ENCODE measurements at regions not wholly inside any gene's neighbourhood (a gene's known extent, or its start where the extent isn't known, plus 50 kb on each side); places are given as distances from the start of the nearest gene placed in this dataset.

GRCh38 chr10:21032587-21033319, 135.6 kb upstream of the NEBL start:
- in situ Hi-C loops (cut with HindIII; ENCODE audit: low sequenced_read_pairs) = no loop called here
- TF ChIP-seq CTCF (IDR thresholded peaks at IDR 0.05; ENCODE audit: low read depth, low read length, missing control alignments) = no peak
- no peak for DNase-seq (ENCODE audit: low read depth)
- H3K4me3 ChIP-seq (ENCODE audit: low read depth, low read length) = no peak overlapping the region

- in situ Hi-C loops (cut with HindIII; ENCODE audit: low sequenced_read_pairs) = no loop called here
Observed at GRCh38 chr10:21031232-21031795, 134.2 kb upstream of the NEBL start.

GRCh38 chr10:21030091-21030490, 133.0 kb upstream of the NEBL start:
- DNase-seq (ENCODE audit: low read depth) = no peak
- no peak for TF ChIP-seq CTCF (IDR thresholded peaks at IDR 0.05; ENCODE audit: low read depth, low read length, missing control alignments)
- no peak overlapping the region for H3K4me3 ChIP-seq (ENCODE audit: low read depth, low read length)
- in situ Hi-C loops (cut with HindIII; ENCODE audit: low sequenced_read_pairs) = no loop called here

More at GRCh38 chr10:21031232-21031795, 134.2 kb upstream of the NEBL start:
- no peak for TF ChIP-seq CTCF (IDR thresholded peaks at IDR 0.05; ENCODE audit: low read depth, low read length, missing control alignments)
- no peak overlapping the region for H3K4me3 ChIP-seq (ENCODE audit: low read depth, low read length)
- DNase-seq (ENCODE audit: low read depth) = no peak

GRCh38 chr10:21022821-21023220, 125.7 kb upstream of the NEBL start:
- no peak for TF ChIP-seq CTCF (IDR thresholded peaks at IDR 0.05; ENCODE audit: low read depth, low read length, missing control alignments)
- in situ Hi-C loops (cut with HindIII; ENCODE audit: low sequenced_read_pairs) = no loop called here
- DNase-seq (ENCODE audit: low read depth) = no peak
- H3K4me3 ChIP-seq (ENCODE audit: low read depth, low read length) = no peak overlapping the region

- no peak for TF ChIP-seq CTCF (IDR thresholded peaks at IDR 0.05; ENCODE audit: low read depth, low read length, missing control alignments)
- no peak for DNase-seq (ENCODE audit: low read depth)
- in situ Hi-C loops (cut with HindIII; ENCODE audit: low sequenced_read_pairs) = no loop called here
- no peak overlapping the region for H3K4me3 ChIP-seq (ENCODE audit: low read depth, low read length)
Observed at GRCh38 chr10:21021843-21022594, 124.9 kb upstream of the NEBL start.

- H3K4me3 ChIP-seq (ENCODE audit: low read depth, low read length) = no peak overlapping the region
- in situ Hi-C loops (cut with HindIII; ENCODE audit: low sequenced_read_pairs) = no loop called here
- no peak for DNase-seq (ENCODE audit: low read depth)
- TF ChIP-seq CTCF (IDR thresholded peaks at IDR 0.05; ENCODE audit: low read depth, low read length, missing control alignments) = no peak
Observed at GRCh38 chr10:21021231-21021630, 124.1 kb upstream of the NEBL start.
